Duodenal mucosa (tissue), 2 donors: ENCODE measurements at regions not wholly inside any gene's neighbourhood (a gene's known extent, or its start where the extent isn't known, plus 50 kb on each side); places are given as distances from the start of the nearest gene placed in this dataset.
"Not testable (repeated sequence)": the region's sequence is repeated elsewhere in the genome, so short reads cannot be mapped to it uniquely, and the experiment has no call there.

Experiments used
- H3K27ac ChIP-seq: one replicate; pipeline ENCODE4 v1.7.0; 2013; ENCODE audit warnings: low read depth, low read length
- H3K27me3 ChIP-seq, 2 donors: one replicate each; pipeline ENCODE4 v1.7.0; 2013; ENCODE audit warnings: low read length in 2 of 2, control low read depth in 1 of 2; ENCODE audit not compliant: insufficient read depth in 2 of 2, control insufficient read depth in 1 of 2
- H3K36me3 ChIP-seq, 2 donors: one replicate each; pipeline ENCODE4 v1.7.0; 2013; ENCODE audit warnings: low read length in 2 of 2, control low read depth in 1 of 2; ENCODE audit not compliant: insufficient read depth in 2 of 2, control insufficient read depth in 1 of 2
- H3K4me1 ChIP-seq, 2 donors: one replicate each; pipeline ENCODE4 v1.7.0; 2013; ENCODE audit warnings: low read length in 2 of 2, control low read depth in 1 of 2; ENCODE audit not compliant: insufficient read depth in 2 of 2, control insufficient read depth in 1 of 2
- H3K4me3 ChIP-seq, 2 donors: one replicate each; pipeline ENCODE4 v1.7.0; 2013; ENCODE audit warnings: low read length in 2 of 2, low read depth in 1 of 2
- H3K9ac ChIP-seq, 2 donors: one replicate each; pipeline ENCODE4 v1.7.0; 2013; ENCODE audit warnings: low read length in 2 of 2, low read depth in 1 of 2
- H3K9me3 ChIP-seq, 2 donors: one replicate each; pipeline ENCODE4 v1.7.0; 2013; ENCODE audit warnings: low read length in 2 of 2, control low read depth in 1 of 2; ENCODE audit not compliant: control insufficient read depth in 1 of 2

GRCh38 chr10:57094083-57094482, 733.0 kb upstream of the ZWINT start:
- Histone ChIP-seq H3K4me1 (no peaks in the 10 kb centered on the region), H3K27ac (no peak overlapping the region), H3K9ac (no peak overlapping the region), H3K4me3 (no peak overlapping the region), H3K36me3 (no peaks in the 10 kb centered on the region), H3K27me3 (no peaks in the 10 kb centered on the region), H3K9me3 (peaks cover 0 to 6% of the 10 kb centered on the region in 2 donors)

DNA sequence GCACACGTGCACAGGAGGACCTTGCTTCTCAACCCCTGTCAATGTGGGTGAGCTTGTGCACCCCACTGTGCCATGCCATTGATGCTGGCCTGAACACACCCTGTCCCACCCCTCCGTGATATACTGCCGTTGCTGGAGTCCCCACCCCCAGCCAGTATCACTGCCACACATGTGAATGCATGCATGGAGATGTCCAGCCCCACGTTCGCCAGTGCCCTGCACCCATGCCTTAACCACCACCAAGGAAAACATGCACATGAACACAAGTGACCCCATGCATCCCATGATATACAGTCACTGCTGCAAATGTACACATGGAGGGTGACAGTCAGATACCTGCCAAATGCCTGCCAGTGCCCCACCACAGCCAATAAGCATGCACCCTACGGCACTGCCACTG, 692.5 kb upstream of the ZWINT start:
- no peaks in the 10 kb centered on the region for H3K27me3 ChIP-seq
- H3K4me1 ChIP-seq: no peaks in the 10 kb centered on the region
- H3K27ac ChIP-seq: no peak overlapping the region
- peaks cover 19 to 24% of the 10 kb centered on the region in 2 donors for H3K9me3 ChIP-seq
- no peaks in the 10 kb centered on the region for H3K36me3 ChIP-seq
- no peak overlapping the region for H3K4me3 ChIP-seq
- H3K9ac ChIP-seq: no peak overlapping the region

DNA sequence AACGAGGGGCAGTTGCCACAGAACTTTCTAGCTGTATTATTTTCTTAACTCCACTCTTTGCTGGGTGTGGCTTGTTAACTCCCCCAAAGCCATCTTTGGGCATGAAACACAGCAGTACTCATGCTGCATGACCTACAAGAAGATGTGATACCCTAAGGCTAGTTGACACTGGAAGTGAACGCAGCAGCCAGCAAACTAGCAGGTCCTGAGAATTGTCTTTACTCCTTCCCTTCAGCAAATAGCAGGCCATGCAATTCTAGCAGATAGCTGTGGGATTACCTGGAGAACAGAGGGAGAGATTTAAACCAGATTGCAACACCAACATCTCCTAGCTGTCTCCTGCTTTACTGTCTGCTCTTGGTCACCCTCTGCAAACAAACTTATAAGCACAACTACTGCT, 688.0 kb upstream of the ZWINT start:
- Histone ChIP-seq H3K9me3 (peaks cover 19 to 20% of the 10 kb centered on the region in 2 donors), H3K27ac (no peak overlapping the region), H3K36me3 (no peaks in the 10 kb centered on the region), H3K4me3 (no peak overlapping the region), H3K27me3 (no peaks in the 10 kb centered on the region), H3K9ac (no peak overlapping the region), H3K4me1 (no peaks in the 10 kb centered on the region)

DNA sequence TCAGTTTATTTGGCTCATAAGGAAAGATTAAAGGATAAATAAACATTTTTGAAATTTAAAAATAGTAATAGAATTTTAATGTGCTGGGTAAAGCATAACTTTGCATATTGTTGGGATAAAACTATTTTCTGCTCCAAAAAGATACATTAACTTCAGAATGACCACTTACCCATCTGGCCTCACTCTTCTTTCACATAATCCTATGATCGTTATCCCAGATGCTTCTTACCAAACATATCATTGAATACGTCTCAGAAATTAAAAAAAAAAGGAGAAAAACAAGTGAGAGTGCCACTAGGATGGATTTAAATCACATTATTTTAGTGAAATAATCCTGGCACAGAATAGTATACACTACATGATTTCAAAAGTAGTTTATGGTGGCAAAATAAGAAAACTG, 677.5 kb upstream of the ZWINT start:
- Histone ChIP-seq H3K27ac (no peak overlapping the region), H3K27me3 (no peaks in the 10 kb centered on the region), H3K4me1 (no peaks in the 10 kb centered on the region), H3K4me3 (no peak overlapping the region), H3K9me3 (peaks cover 0 to 10% of the 10 kb centered on the region in 2 donors), H3K36me3 (no peaks in the 10 kb centered on the region), H3K9ac (no peak overlapping the region)

GRCh38 chr10:57035310-57035709, 674.3 kb upstream of the ZWINT start:
- Histone ChIP-seq H3K9me3 (peaks cover 8 to 18% of the 10 kb centered on the region in 2 donors), H3K27ac (no peak overlapping the region), H3K4me1 (no peaks in the 10 kb centered on the region), H3K9ac (no peak overlapping the region), H3K36me3 (no peaks in the 10 kb centered on the region), H3K27me3 (no peaks in the 10 kb centered on the region), H3K4me3 (no peak overlapping the region)

- not testable (repeated sequence) for H3K4me3 ChIP-seq, H3K36me3 ChIP-seq, H3K9ac ChIP-seq, H3K4me1 ChIP-seq, H3K27me3 ChIP-seq, H3K27ac ChIP-seq
- peaks cover 8 to 18% of the 10 kb centered on the region in 2 donors for H3K9me3 ChIP-seq
Measured at GRCh38 chr10:57032301-57032700, 671.2 kb upstream of the ZWINT start.

GRCh38 chr10:57031346-57031745, 670.3 kb upstream of the ZWINT start:
- Histone ChIP-seq H3K27ac (no peak overlapping the region), H3K4me1 (no peaks in the 10 kb centered on the region), H3K36me3 (no peaks in the 10 kb centered on the region), H3K4me3 (no peak overlapping the region), H3K9ac (no peak overlapping the region), H3K27me3 (no peaks in the 10 kb centered on the region), H3K9me3 (peaks cover 9 to 18% of the 10 kb centered on the region in 2 donors)

DNA sequence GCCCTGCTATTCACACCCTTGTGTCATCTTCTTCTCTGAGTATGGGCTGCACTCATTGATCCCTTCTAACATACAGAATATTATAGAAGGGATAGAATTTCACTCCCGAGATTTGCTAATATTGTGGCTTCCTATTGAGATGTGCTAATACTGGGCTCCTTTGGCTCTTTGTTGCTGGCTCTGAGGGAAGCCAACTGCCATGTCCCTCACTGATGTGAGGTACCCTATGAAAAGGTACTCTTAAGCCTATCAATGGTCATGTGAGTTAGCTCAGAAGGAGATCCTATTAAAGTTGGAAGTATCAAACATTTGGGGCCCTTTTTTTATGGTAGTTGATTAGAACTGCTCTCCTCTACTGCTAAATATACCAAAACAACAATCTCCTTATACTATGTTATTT, 665.2 kb upstream of the ZWINT start:
- no peaks in the 10 kb centered on the region for H3K4me1 ChIP-seq
- no peaks in the 10 kb centered on the region for H3K36me3 ChIP-seq
- no peaks in the 10 kb centered on the region for H3K27me3 ChIP-seq
- H3K9ac ChIP-seq: no peak overlapping the region
- peaks cover 3% of the 10 kb centered on the region in 2 donors for H3K9me3 ChIP-seq
- no peak overlapping the region for H3K4me3 ChIP-seq
- H3K27ac ChIP-seq: no peak overlapping the region

GRCh38 chr10:57023626-57024025, 662.6 kb upstream of the ZWINT start:
- Histone ChIP-seq H3K27ac (no peak overlapping the region), H3K27me3 (no peaks in the 10 kb centered on the region), H3K4me1 (no peaks in the 10 kb centered on the region), H3K4me3 (no peak overlapping the region), H3K9ac (no peak overlapping the region), H3K36me3 (no peaks in the 10 kb centered on the region), H3K9me3 (peaks cover 3 to 5% of the 10 kb centered on the region in 2 donors)

GRCh38 chr10:57018452-57018851, 657.4 kb upstream of the ZWINT start:
- Histone ChIP-seq H3K4me1 (no peaks in the 10 kb centered on the region), H3K9ac (no peak overlapping the region), H3K27me3 (no peaks in the 10 kb centered on the region), H3K4me3 (no peak overlapping the region), H3K9me3 (peaks cover 15 to 16% of the 10 kb centered on the region in 2 donors), H3K27ac (no peak overlapping the region), H3K36me3 (no peaks in the 10 kb centered on the region)
